AG04450 (cell line): ENCODE measurements at regions not wholly inside any gene's neighbourhood (a gene's known extent, or its start where the extent isn't known, plus 50 kb on each side); places are given as distances from the start of the nearest gene placed in this dataset.

Source experiments
- CTCF ChIA-PET: fragments of 300-600, 350-600 bp; formaldehyde crosslinking; extraction: SDS; loops from one replicate; lab custom pipeline; 2022; ENCODE audit warnings: antibody characterized with exemption, inconsistent platforms; lab: Charles Lee
- POLR2A ChIA-PET: fragments of 350-600 bp; formaldehyde crosslinking; extraction: SDS; loops from one replicate; lab custom pipeline; 2021; ENCODE audit warnings: antibody characterized with exemption, inconsistent platforms; lab: Yijun Ruan, JAX
- DNase-seq: peaks from one replicate; pipeline ENCODE4 v3.0.0-alpha.2; 2011; ENCODE audit warnings: low read depth, low spot score
- H3K27ac ChIP-seq: one replicate; pipeline ENCODE4 v1.5.1; 2012; ENCODE audit warnings: low read depth, low read length, control low read depth
- H3K27me3 ChIP-seq: one replicate; pipeline ENCODE4 v1.6.0; 2012; ENCODE audit warnings: low read length; ENCODE audit not compliant: control insufficient read depth, insufficient read depth
- H3K4me3 ChIP-seq: 2 replicates; pipeline ENCODE4 v1.5.1; 2011; ENCODE audit warnings: mild to moderate bottlenecking, low read depth, low read length, control low read depth
- H3K9me3 ChIP-seq: 2 replicates; pipeline ENCODE4 v1.5.1; 2012; ENCODE audit warnings: low read length; ENCODE audit not compliant: control insufficient read depth, insufficient read depth
- CTCF ChIP-seq: IDR thresholded peaks from 2 replicates; pipeline ENCODE4 v1.5.1; 2011; ENCODE audit warnings: low read depth, low read length, control low read depth, inconsistent platforms

DNA sequence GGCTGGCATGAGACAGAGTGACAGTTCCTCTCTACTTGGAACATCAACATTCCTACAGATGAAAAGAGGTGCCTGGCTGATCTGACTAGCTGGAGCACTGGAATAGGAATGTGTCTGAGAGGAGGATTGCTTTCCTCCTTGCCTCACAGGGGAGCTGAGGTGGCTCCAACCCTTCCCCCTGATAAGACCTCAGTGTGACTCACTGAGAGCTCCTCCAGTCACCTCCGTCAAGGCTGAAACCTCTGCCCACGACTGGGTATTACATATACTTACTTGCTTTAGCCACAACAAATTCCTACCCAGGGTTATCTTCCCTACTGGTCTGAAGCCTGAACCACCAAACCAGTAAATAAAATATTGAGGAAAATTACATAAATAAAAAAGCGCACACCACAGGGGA lies 342.7 kb upstream of the REG3G start:
- no peaks in the 10 kb centered on the region for H3K27me3 ChIP-seq
- H3K27ac ChIP-seq, result no peak overlapping the region
- POLR2A ChIA-PET, result no interaction called here
- H3K4me3 ChIP-seq, result no peak overlapping the region
- CTCF ChIA-PET, result no interaction called here
- no peak for DNase-seq
- peaks cover 16% of the 10 kb centered on the region for H3K9me3 ChIP-seq
- TF ChIP-seq CTCF, result no peak

DNA sequence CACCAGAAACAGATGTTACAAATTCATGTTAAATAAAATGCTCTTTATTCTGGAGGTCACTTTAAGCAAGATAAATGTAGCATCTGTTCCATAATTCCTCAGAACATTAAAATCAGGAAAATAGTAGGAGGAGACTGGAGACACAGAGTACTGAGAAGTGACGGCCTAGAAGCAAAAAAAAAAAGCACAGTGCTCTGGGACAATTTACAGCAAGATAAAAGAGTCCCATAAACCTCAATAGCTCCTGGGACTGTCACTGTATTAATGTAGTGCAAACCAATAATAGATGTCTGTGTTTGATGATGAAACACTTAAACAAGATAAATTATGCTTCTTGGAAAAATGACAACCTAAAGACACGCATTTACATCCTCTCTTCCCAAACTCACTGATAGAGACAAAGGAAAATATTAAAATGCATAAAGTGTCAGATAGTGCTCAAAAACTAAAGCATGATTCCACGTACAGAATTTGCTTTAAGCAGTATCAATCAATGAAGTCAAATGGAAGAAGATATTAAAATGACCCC lies 338.8 kb upstream of the REG3G start:
- Histone ChIP-seq H3K27me3 (no peaks in the 10 kb centered on the region), H3K27ac (no peak overlapping the region), H3K4me3 (no peak overlapping the region), H3K9me3 (peaks cover 5% of the 10 kb centered on the region)
- no peak for TF ChIP-seq CTCF
- CTCF ChIA-PET, result no interaction called here
- no peak for DNase-seq
- POLR2A ChIA-PET, result no interaction called here

DNA sequence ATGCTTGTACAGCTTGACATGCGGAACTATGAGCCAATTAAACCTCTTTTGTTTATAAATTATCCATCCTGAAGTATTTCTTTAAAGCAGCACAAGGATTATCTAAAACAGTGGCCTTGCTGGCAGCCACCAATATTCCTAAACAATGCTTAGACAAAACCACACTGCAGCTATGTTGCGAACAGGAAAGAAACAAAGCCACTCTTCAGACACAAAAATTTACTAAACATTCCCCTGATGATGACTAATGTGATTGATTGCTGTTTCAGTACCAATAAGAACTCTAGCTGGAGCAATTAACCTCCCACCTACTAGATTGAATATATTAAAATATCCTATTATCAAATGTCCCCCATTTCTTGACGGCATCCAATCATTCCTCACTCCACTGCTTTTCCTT lies 325.8 kb upstream of the REG3G start:
- Histone ChIP-seq H3K4me3 (no peak overlapping the region), H3K9me3 (peaks cover 7% of the 10 kb centered on the region), H3K27ac (no peak overlapping the region), H3K27me3 (no peaks in the 10 kb centered on the region)
- CTCF ChIA-PET, result no interaction called here
- no peak for TF ChIP-seq CTCF
- DNase-seq, result no peak
- POLR2A ChIA-PET, result no interaction called here

GRCh38 chr2:78701546-78701945 lies 324.0 kb upstream of the REG3G start:
- H3K4me3 ChIP-seq, result no peak overlapping the region
- peaks cover 7% of the 10 kb centered on the region for H3K9me3 ChIP-seq
- no peak for DNase-seq
- TF ChIP-seq CTCF, result no peak
- no peak overlapping the region for H3K27ac ChIP-seq
- CTCF ChIA-PET, result no interaction called here
- H3K27me3 ChIP-seq, result no peaks in the 10 kb centered on the region
- POLR2A ChIA-PET, result no interaction called here

DNA sequence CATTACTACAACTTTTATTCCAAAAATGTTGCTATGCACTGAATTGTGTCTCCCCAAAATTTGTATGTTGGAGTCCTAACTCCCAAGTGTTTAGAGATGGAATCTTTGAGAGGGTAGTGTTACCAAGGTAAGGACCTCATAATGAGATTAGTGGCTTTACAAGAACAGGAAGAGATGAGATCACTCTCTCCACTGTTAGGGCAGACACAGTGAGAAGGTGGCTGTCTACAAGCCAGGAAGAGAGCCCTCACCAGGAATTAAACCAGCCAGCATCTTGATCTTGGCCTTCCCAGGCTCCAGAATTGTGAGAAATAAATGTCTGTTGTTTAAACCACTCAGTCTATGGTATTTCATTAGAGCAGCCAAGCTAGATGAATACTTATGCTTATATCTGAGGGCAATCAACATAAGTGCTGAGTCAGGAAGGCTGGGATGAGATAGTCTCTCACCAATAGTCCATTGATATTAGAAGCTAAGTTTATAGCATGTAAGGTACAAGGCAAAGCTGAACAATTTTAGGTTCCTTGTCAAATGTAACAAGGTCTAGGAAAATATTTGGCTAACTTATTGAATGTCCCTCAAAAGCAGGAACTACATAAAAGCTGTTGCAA lies 317.6 kb upstream of the REG3G start:
- ChIA-PET POLR2A (no interaction called here), CTCF (no interaction called here)
- no peak for TF ChIP-seq CTCF
- no peak for DNase-seq
- Histone ChIP-seq H3K4me3 (no peak overlapping the region), H3K27ac (no peak overlapping the region), H3K9me3 (no peaks in the 10 kb centered on the region; the same call in 1 of the 2 replicates), H3K27me3 (no peaks in the 10 kb centered on the region)
